ENCODE measurements at regions not wholly inside any gene's neighbourhood (a gene's known extent, or its start where the extent isn't known, plus 50 kb on each side); places are given as distances from the start of the nearest gene placed in this dataset.

- no peak for DNase-seq
These were observed 829.4 kb downstream of the TRIB2 start for GRCh38 chr2:13546131-13546530.

- no peak for DNase-seq
These were observed 833.8 kb downstream of the TRIB2 start for GRCh38 chr2:13550285-13551231.

- no peak for DNase-seq
These were observed 841.6 kb downstream of the TRIB2 start for GRCh38 chr2:13558368-13558767.

- no peak for DNase-seq
These were observed 843.6 kb downstream of the TRIB2 start for GRCh38 chr2:13560322-13560721.

- no peak for DNase-seq
These were observed 855.7 kb downstream of the TRIB2 start for GRCh38 chr2:13572466-13572865.

- DNase-seq: no peak
These were observed 858.1 kb downstream of the TRIB2 start for GRCh38 chr2:13574831-13575230.

- DNase-seq: no peak
These were observed 859.8 kb downstream of the TRIB2 start for GRCh38 chr2:13576406-13577036.

- DNase-seq: no peak
These were observed 861.8 kb downstream of the TRIB2 start for GRCh38 chr2:13578547-13578946.

GRCh38 chr2:13581471-13581870 is 864.7 kb downstream of the TRIB2 start:
- no peak for DNase-seq

- no peak for DNase-seq
These were observed 866.9 kb downstream of the TRIB2 start for GRCh38 chr2:13583609-13584008.

- DNase-seq: no peak
These were observed 867.3 kb downstream of the TRIB2 start for GRCh38 chr2:13584020-13584419.

GRCh38 chr2:13585732-13586131 is 869.0 kb downstream of the TRIB2 start:
- DNase-seq: no peak

- no peak for DNase-seq
These were observed 879.5 kb downstream of the TRIB2 start for GRCh38 chr2:13596233-13596632.

- no peak for DNase-seq
These were observed 880.4 kb downstream of the TRIB2 start for GRCh38 chr2:13597176-13597575.

GRCh38 chr2:13601506-13601905 is 884.8 kb downstream of the TRIB2 start:
- no peak for DNase-seq

- DNase-seq: no peak
These were observed 888.4 kb downstream of the TRIB2 start for GRCh38 chr2:13604951-13605661.

GRCh38 chr2:13607139-13607538 is 890.4 kb downstream of the TRIB2 start:
- no peak for DNase-seq

GRCh38 chr2:13611939-13612338 is 895.2 kb downstream of the TRIB2 start:
- DNase-seq: no peak

- no peak for DNase-seq
These were observed 899.3 kb downstream of the TRIB2 start for GRCh38 chr2:13616059-13616458.

GRCh38 chr2:13616616-13617015 is 899.9 kb downstream of the TRIB2 start:
- DNase-seq: no peak

GRCh38 chr2:13628122-13628521 is 911.4 kb downstream of the TRIB2 start:
- DNase-seq: no peak

- DNase-seq: no peak
These were observed 921.4 kb downstream of the TRIB2 start for GRCh38 chr2:13638181-13638580.

- no peak for DNase-seq
These were observed 933.2 kb downstream of the TRIB2 start for GRCh38 chr2:13649918-13650317.
